ENCODE measurements at regions not wholly inside any gene's neighbourhood (a gene's known extent, or its start where the extent isn't known, plus 50 kb on each side); places are given as distances from the start of the nearest gene placed in this dataset.
"Not testable (repeated sequence)": the region's sequence is repeated elsewhere in the genome, so short reads cannot be mapped to it uniquely, and the experiment has no call there.

DNA sequence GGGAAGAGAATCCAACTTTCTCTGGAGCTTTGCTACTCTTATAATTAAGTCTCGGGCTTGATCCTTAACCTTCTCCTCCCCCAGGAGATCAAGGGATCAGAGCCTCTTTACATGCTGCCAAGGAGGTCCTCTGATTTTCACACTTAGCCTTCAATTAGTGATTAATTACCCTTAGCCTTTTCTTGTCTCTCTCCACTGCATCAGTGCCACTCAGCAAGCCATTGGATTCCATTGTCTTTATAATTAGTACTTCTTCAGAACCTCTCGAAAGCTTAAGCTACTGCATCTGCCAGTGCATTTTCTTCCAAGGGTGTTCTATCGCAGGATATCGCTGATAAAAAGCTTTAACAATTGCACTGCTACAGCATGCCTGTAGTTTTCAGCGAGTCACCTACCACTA lies 477.0 kb upstream of the MEIS1 start:
- DNase-seq (ENCODE audit: low read depth, low spot score), result no peak

DNA sequence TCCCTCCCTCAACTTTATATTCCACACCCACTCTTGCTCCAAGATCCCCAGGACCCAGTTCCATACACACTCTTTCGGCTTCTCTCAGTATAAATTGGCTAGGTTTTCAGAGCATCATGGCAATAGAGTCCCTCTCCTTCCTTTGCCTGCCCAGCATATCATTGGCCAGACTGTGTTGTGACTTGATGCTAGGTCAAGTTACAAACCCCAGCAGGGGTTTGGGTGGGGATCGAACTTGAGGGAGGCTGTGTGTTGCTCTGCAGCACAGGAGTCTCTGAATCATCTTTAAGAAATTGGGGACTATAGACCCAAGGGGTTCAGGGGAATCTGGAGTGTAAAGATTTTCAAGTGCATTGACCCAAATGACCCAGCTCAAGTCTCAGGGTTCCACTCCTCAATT lies 477.5 kb upstream of the MEIS1 start:
- no peak for DNase-seq (ENCODE audit: low read depth, low spot score)

DNA sequence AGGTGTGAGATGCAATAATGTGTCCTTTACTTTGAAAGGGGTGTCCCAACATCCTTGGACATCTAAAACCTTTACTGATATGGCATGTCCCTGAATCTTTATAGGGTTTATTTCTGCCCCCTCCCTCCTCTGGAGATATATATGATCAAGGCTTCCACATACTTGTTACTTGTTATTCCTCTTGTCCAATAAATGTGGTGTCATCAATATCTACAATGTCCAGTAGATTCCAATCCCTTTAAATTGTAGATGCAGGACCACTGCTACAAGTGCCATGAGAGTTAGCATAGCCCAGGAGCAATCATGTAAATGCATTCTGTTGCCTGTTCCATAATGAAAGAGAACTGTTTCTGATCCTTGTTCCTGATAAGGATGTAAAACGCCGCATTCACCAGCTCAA lies 479.7 kb upstream of the MEIS1 start:
- no peak for DNase-seq (ENCODE audit: low read depth, low spot score)

DNA sequence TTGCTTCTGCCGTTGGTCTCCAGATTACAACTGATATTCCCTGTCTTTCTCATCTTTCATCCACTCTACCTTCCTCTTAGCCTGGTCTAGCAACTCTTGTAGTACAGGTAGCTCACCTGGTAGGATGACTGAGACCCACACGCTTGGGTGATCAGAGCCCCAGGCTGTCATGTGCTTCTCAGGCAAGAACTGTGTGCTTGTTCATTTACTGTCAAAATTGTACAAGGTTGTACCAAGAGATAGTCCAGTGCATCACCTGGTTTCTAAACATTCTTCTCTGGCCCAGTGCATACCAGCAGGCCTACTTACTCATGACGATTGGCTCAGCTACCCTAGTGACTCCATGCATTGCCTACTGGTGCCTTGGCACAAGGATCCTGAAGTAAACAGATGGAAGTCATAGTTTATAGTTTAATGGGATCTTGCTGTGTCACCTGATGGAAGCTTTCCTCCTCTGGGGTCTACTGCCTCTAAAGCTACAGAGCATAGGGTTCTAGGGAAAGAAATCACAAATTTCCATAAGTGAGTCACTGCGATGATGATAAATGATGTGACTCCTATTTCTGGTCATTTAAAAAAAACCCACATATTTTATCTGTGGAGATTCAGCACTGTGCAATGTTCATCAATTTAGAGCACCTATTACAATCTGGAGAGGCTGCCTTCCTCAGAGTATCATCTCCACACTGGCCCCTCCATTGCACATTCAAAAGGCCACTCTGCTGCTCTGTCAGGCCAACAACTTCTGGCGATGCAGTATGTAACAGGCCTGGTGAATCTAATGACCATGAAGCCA lies 481.8 kb upstream of the MEIS1 start:
- no peak for DNase-seq (ENCODE audit: low read depth, low spot score)

DNA sequence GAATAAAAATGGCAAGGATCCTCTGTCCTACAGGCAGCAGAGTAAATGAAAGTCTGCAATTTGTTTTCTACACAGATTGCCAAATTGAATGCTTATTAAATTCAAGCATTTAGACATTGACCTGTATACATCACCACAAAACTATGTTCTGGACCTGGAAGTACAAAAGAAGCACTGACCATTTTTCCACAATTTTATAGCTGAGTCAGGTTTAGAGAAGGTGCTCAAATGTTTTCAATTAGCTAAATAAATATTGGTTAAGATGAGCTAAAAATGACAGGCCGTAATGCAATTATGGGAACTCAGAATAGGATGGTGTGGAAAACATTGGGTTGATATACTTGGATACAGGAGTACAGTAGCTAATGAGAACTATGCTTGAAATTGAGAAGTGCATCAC lies 490.7 kb upstream of the MEIS1 start:
- no peak for DNase-seq (ENCODE audit: low read depth, low spot score)

DNA sequence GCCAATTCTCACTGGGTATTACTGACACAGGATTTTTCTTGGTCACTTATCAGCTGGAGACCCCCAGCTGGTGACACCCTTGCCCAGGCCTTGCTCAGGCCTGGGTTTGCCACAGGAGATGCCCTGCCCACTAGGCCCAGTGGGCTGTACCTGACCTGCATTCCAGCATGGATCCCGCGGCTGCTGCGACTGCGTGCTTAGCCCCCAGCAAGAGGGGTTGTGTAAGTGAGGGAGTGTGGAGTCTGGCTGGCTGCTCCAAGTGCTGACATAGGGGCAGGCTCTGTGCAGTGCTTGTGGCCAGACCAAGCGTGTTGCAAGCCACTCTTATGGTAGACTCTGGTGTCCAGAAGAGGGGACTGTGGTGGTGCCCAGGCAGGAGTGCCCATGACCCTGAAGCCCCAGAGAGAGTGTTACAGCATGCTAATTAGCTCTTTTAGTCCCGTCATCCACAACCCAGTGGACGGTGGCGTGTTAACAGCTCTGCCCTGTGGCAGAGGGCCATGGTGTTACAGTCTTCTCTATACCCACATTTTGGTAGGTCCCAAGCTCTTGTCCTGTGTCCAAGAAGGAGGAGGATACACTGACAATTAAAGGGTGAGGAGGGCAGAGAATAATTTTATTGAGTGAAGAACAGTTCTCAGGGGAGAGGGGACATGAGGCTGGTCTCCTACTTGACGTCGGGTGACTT lies 491.7 kb upstream of the MEIS1 start:
- no peak for DNase-seq (ENCODE audit: low read depth, low spot score)

DNA sequence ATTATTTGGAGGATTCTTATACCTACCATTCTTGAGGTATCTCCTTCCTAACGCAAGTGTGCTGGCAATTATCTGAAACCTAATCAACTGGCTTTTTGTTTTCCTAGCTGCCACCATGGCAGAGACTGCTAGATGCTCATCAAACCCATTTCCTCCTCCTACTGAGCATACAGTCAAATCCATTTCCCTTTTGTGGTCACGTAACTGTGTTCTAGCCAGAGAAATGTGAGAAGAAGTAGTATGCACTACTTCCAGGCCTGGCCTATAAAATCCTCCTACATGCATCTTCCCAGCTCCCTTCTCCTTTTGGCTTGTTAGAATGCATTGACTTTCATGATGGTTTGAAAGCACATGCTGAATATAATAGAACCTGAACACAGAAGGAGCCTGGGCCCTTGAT lies 494.1 kb upstream of the MEIS1 start:
- no peak for DNase-seq (ENCODE audit: low read depth, low spot score)

DNA sequence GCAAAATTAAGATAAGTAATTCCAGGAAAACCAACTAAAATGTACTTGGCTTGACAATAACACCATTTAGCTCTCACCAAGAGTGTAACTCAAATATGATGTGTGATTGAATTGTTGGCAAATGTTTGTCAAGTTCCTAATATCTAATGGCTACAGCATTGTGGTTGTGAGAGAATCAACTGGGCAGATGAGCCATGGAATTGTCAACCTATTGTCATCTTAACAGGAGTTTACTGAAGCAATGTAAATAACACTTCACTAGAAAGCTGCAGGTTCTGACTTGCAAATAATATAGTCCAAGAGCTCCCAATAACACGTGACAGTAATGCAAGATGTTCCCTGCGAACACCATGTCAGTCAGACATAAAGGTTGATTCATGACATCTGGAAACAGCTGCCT lies 495.2 kb upstream of the MEIS1 start:
- DNase-seq (ENCODE audit: low read depth, low spot score), result no peak

DNA sequence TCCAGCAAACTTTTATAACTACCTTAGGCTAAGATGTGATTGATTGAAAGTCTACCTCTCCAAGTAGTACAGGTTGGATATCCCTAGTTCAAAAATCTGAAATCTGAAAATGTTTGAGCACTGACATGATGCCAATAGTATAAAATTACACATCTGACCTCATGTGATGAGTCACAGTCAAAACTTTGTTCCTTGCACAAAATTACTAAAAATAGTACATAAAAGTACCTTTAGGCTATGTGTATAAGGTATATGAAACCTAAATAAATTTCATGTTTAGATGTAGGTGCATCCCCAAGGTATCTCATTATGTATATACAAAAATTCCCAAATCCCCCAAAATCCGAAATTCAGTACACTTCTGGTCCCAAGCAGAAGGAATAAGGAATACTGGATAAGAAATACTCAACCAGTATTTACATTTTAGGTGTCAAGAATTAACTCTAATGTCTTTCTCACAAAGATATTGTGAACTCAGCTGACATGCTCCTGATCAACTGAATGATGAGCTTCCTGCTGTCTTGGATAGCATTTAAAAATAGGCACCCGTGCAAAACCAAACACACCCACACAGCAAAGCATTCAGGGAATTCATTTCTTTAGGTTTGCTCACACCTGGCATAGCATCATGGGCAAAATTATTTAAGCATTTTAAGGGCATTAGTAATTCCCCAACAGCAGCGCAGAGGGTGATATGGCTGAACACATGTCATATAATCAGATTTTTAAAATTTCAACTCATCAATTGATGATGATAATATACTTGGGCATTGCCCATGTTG lies 497.4 kb upstream of the MEIS1 start:
- no peak for DNase-seq (ENCODE audit: low read depth, low spot score)

DNA sequence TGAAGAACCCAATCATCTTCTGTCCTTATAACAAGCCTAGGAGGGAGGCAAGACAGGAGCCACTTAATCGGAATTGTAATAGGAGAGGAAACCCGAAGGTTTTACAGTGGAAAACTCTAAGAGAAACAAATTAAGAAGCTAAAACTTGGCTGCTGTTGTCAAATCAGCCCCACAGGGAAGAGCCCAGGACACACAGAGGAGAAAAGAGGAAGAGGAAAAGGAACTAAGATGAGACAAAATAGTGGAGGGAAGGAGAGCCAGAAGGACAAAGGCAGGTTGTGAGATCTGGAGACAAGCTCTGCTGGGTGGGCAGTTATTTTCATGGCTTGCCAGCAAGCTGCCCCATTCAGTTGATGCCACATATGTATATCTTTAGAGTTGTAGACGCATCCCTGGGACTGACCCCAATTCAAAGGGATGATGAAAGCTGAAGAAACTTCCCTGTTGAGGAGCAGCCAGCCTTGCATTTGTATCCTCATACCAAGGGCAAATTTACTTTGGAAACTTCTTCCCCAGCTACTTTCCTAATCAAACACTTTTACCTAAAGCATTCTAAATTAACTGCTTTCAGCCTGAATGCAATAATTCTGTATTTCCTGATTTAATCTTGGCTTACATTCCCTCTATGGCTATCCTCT lies 499.8 kb upstream of the MEIS1 start:
- no peak for DNase-seq (ENCODE audit: low read depth, low spot score)

DNA sequence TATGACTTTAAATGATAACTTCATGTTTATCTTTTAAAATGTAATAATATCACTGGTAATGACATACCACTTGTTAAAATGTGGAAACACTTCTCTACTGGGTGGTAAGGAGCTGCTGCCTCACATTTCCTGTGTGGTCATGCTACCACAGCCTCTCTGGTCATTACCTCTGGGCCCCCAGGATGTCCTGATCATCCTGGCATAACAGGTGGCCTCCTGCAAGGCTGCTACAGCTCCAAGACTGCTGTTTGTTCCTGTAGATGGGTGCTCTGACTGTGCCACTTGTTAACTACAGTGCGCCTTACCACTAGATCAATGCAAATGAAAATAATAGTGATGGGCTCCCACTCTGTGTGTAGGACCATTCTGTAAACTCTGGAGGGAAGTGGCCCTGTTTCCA lies 500.2 kb upstream of the SPRED2 start:
- DNase-seq (ENCODE audit: low read depth, low spot score), result no peak

DNA sequence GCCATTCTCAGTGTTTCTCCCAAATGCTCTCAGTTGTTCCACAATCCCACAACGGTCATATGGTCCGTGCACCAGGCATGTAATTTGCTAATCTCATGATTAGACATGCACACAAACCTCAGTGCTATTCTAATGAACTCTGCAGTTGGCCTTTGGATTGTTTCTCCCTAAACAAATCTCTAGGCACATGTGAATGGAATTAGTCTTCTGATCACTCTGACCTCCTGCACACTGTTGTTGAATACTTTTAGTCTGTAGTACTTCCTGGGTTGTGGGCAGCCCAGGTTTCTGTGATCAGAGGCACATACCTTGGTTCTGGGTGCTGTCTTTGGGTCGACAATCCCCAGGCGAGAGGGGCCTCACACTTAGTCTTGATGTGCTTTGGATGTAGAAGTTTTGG lies 498.7 kb upstream of the SPRED2 start:
- no peak for DNase-seq (ENCODE audit: low read depth, low spot score)

DNA sequence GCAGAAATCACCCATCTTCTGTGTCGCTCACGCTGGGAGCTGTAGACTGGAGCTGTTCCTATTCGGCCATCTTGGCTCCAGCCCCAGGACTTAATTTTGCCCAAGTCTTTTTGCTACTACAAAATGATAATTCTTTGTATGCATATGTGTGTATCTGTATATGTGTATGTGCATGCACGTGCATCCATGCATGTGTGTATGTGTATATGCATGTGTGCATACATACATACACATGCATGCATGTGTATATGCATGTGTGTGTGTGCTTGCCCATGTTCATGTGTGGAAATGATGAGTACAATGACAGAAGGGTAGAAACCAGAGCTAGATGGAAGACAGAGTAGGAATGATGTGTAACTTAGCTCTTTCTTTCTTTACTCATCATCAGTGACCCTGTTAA lies 497.9 kb upstream of the SPRED2 start:
- no peak for DNase-seq (ENCODE audit: low read depth, low spot score)

DNA sequence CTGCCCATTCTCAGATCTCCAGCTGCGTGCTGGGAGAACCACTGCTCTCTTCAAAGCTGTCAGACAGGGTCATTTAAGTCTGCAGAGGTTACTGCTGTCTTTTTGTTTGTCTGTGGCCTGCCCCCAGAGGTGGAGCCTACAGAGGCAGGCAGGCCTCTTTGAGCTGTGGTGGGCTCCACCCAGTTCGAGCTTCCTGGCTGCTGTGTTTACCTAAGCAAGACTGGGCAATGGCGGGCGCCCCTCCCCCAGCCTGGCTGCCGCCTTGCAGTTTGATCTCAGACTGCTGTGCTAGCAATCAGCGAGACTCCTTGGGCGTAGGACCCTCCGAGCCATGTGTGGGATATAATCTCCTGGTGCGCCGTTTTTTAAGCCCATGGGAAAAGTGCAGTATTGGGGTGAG lies 497.3 kb upstream of the SPRED2 start:
- not testable (repeated sequence) for DNase-seq (ENCODE audit: low read depth, low spot score)

DNA sequence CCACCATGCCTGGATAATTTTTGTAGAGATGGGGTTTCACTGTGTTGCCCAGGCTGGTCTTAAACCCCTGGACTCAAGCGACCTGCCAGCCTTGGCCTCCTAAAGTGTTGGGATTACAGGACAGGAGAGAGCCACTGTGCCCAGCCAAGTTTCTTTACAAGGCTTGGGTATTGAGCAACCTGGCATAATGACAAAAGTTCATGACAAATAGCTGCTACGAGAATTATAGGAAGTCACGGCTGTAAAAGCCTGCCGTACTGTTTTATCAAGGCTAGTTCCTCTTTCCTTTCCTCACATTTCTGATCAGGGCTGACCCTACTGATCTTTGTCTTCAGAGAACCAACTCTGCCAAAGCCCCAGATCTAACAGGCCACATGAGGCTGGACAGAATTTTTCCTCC lies 490.4 kb upstream of the SPRED2 start:
- DNase-seq (ENCODE audit: low read depth, low spot score), result no peak

DNA sequence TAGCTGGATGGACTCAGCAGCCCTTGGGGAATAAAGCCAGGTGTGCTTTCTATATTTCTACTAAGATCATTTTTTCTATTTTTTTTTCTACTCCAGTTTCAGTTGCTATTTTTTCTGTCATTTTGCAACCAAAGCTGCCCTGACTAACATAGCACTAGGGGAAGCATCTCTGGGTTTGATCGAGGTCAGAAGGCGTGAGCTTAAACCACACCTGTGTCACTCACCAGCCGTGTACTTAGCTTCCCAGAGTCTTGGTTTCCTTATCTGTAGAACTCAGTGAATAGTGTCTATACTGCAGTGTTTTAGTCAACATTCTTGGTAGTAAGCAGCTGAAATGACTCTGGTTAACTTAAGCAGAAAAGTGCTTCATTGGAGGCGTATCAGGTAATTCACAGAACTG lies 489.6 kb upstream of the SPRED2 start:
- no peak for DNase-seq (ENCODE audit: low read depth, low spot score)

DNA sequence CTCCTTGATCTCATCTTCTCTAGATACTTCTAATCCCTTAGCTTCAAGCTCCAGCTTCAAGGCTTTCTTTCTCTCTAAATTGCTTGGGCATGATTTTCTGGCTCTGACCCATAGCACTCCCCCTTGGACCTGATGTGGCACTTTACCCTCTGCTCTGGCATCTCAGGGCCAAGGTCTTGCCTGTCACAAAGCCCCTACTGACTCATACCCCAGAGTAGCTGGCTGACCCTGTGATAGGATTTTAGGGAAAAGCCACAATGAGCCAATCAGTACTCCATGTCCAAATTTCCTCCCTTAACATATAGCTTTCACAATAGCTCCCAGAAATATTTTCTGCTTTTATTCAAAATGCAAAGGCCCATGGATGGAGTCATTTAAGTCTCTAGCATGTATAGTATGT lies 488.7 kb upstream of the SPRED2 start:
- no peak for DNase-seq (ENCODE audit: low read depth, low spot score)

DNA sequence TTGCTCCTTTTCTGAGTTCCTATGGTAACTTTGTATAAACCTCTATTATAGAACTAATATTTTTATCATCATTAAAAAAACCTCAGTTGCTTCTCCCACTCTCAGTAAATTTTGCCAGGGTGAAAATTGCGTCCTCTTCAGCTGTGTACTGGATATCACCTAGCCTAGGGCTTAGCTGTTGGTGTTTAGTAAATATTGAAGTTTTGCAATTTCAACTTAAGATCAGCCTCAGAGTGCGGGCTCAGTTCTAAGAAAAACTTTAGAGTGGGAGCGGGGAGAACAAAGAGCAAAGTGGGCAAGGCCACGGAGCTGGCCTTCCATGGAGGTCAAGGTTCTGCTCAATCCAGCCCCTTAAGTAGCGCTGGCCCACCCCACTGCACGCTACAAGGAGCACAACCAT lies 488.3 kb upstream of the SPRED2 start:
- DNase-seq (ENCODE audit: low read depth, low spot score), result no peak

DNA sequence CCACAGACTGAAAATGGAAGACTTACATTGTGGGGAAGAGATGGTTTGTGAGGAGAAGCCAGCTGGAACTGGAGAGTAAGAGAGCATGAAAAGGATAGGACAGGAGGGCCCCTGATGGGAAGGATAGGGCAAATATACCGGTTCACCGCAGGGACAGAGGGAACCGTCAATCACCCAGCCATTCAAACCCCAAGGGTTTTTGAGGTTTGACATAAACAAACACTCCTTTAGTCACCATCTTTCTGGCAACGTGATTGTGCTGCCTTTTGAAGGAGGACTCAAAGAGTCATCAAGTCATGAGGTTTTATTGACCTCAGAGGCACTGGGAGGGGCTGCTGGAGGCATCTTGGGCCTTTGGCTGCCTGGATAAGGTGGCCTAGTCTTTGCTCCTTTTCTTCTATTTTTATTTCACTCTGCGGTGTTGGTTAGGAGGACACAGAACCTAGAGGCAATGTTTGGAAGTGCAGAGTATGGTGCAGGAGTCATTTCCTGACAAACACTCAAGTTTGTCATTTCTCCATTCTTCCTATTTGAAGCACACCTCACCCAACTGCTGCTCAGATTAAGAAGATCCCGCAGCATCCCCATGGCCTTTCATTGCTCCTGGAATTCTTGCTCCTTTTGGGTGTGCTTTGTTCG lies 487.3 kb upstream of the SPRED2 start:
- no peak for DNase-seq (ENCODE audit: low read depth, low spot score)

DNA sequence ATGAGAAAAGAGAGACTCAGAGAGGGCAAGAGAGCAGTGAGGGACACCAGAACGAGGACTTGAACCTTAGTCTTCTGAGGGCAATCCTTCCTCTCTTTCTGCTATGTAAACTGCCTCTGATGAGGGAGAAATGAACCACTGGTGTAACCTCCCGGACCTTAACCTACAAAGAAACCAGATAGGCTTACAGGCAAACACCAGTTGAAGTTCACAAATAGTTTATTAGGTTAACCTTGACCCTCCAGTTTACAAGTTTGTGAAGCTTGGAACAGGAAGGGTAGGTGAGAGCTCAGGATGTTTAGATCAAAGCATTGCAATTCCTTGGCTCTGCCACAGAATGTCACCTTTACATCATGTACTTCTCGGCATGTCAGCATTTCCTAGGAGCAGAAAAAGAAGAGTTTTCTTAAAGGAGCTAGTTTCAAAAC lies 486.4 kb upstream of the SPRED2 start:
- DNase-seq (ENCODE audit: low read depth, low spot score), result no peak

DNA sequence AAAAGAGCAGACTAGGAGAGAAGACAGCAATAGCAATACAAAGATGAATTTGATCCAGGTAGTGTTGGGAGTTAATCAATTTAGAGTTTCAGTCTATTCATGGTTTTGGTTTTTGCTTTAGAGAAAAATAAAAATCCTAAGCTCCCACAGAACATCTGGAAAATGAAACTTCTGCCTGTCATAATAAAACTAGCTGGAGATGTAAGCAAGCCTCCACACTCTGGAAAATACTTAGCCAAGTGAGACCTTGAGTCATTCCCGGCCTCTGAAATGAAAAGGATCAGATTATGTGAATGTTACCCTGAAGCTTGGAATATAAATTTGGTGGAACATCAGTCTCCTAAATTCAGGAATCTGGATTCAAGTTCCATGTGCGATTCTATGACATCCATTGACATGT lies 485.6 kb upstream of the SPRED2 start:
- no peak for DNase-seq (ENCODE audit: low read depth, low spot score)
